ENCODE measurements at regions not wholly inside any gene's neighbourhood (a gene's known extent, or its start where the extent isn't known, plus 50 kb on each side); places are given as distances from the start of the nearest gene placed in this dataset.

DNA sequence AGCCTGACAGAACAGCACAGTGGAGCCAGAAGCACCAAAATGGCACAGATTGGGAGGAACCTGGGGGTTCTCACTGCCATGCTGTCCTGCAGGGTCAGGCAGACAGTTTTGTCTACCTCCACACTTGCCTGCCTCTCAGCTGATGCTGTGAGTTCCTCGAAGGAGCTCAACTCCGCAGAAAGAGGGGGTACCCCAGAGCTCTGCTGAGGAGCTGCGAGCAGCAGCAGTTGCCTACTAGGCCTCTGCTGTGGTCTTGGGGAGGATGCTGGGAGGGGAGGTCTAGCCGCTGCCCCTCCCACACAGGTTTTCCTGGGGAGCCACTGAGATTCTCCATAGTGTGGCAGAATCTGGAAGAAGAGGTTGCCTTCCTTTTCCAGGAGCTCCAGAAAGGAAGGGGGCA, 192.5 kb downstream of the FOXD2 start:
- CTCF ChIA-PET = interaction anchor here (0.7 to 2.1 kb wide), 3 partner anchors 15 to 84 kb away, joined by 3 to 9 read pairs (median 3); no protein-coding TSS in a partner anchor
- no peak for DNase-seq (ENCODE audit: extremely low spot score)
- POLR2A ChIA-PET = no interaction called here
- TF ChIP-seq CTCF (IDR thresholded peaks at IDR 0.05; ENCODE audit: control extremely low read depth, extremely low read depth, low read depth, missing control alignments) = no peak

DNA sequence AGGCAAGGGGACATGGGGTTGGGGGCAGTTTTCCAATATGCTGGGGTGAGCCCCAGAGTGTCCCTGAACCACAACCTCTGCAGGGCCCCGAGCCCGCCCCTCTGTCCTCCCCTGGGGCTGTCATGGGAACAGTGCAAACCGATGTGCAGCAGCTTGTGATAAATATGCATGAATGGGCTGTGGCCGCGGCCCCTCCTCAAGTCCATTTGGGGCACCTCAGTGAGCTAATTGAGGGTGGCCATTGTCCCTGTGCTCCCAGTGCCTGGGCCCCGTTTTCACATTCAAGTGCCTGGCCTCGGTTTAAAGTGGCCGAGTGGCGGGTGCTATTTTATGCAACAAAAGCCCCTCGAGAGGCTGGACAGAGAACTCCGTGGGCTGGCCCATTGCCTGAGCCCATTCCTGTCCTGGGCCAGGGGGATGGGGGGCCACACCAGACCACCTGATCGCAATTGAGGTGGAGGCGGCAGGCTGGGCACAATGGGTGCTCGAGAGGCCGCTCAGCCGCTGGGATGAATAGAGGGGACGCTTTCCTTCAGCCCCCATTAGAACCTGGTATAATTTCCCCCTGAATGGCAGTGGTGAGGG, 193.7 kb downstream of the FOXD2 start:
- TF ChIP-seq CTCF (IDR thresholded peaks at IDR 0.05; ENCODE audit: control extremely low read depth, extremely low read depth, low read depth, missing control alignments) = no peak
- ChIA-PET CTCF (interaction anchor here (2.1 kb wide), 1 partner anchor 14 kb away, joined by 9 read pairs; no protein-coding TSS in a partner anchor), POLR2A (no interaction called here)
- no peak for DNase-seq (ENCODE audit: extremely low spot score)

DNA sequence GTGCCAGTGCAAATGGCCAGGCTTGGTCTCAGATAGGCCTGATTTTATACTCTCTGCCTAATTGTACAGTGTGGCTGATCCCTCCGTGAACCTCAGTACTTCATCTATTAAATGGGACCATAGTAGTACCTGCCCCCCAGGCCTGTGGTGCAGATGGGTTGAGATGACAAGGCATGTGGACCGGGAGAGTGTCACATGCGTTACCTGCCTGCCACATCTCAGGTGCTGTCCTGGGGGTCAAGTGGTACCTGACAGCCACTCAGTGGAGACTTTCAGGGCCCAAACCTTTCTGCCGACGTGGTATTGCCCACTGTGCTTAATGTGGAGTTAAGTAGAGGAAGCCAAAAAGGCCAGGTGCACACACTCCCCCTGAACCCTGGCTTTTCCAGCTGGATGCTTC, 197.3 kb downstream of the FOXD2 start:
- POLR2A ChIA-PET = no interaction called here
- DNase-seq (ENCODE audit: extremely low spot score) = no peak
- no peak for TF ChIP-seq CTCF (IDR thresholded peaks at IDR 0.05; ENCODE audit: control extremely low read depth, extremely low read depth, low read depth, missing control alignments)
- CTCF ChIA-PET = no interaction called here

- CTCF ChIA-PET = interaction anchor here (1.4 kb wide), 1 partner anchor 10 kb away, joined by 4 read pairs; no protein-coding TSS in a partner anchor
- DNase-seq (ENCODE audit: extremely low spot score) = no peak
- no peak for TF ChIP-seq CTCF (IDR thresholded peaks at IDR 0.05; ENCODE audit: control extremely low read depth, extremely low read depth, low read depth, missing control alignments)
- POLR2A ChIA-PET = no interaction called here
Measured at GRCh38 chr1:47635597-47635996, 197.8 kb downstream of the FOXD2 start.

DNA sequence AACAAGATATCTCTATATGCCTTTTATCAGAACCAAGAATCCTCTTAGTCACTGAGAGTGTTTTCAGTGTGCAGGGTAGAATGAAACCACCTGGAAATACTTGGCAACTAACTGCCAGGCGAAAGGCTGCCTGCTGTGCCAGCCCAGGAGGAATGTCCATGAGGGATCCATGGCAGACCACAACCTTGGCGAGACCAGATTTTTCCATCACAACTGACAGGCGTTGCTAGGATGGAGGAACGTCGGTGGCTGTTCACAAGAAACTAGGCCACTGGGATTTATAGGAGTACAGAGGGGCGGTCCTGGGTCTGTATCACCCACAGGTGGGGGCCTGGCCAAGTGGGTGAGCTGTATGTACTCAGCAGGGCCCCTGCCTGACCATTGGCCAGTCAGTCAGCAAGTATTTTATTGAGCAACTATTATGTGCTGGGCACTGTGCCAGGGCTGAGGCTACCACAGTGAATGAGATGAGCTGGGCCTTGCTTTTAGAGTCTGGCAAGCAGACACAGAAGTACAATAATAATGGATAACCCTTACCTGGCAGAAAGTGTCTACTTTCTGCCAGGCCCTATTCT, 199.4 kb downstream of the FOXD2 start:
- ChIA-PET CTCF (no interaction called here), POLR2A (no interaction called here)
- no peak for DNase-seq (ENCODE audit: extremely low spot score)
- no peak for TF ChIP-seq CTCF (IDR thresholded peaks at IDR 0.05; ENCODE audit: control extremely low read depth, extremely low read depth, low read depth, missing control alignments)

- DNase-seq (ENCODE audit: extremely low spot score) = no peak
- POLR2A ChIA-PET = no interaction called here
- CTCF ChIA-PET = no interaction called here
- TF ChIP-seq CTCF (IDR thresholded peaks at IDR 0.05; ENCODE audit: control extremely low read depth, extremely low read depth, low read depth, missing control alignments) = no peak
Measured at GRCh38 chr1:47638240-47638639, 200.4 kb downstream of the FOXD2 start.

Measured in GM10248 (cell line).